Mucosa of gallbladder (tissue), 1 donor: ENCODE measurements at regions not wholly inside any gene's neighbourhood (a gene's known extent, or its start where the extent isn't known, plus 50 kb on each side); places are given as distances from the start of the nearest gene placed in this dataset.

Source experiments
- DNase-seq: peaks from one replicate; pipeline ENCODE4 v3.0.0-alpha.2; 2020; ENCODE audit warnings: low spot score
- donor health status: DM: no; HTN: no; CAD: no.

DNA sequence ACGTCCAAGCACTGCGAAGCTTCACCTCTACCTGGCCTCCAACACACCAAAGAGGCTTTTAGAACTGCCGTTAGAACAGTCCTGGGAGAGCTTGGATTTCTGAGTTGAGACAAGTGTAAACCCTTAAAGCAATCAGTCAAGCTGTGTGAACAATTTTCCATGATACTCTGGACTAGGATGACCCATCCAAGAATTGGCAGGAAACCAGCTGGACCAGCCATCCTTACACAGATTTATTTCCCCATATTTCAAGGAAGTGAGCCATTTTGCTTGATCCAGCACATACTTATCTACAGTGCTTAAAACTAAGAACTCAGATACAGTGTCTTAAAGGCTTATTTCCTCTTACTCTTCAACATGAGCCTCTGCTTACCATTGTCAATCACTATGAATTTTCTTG is 340.7 kb upstream of the HS3ST1 start:
- no peak for DNase-seq

DNA sequence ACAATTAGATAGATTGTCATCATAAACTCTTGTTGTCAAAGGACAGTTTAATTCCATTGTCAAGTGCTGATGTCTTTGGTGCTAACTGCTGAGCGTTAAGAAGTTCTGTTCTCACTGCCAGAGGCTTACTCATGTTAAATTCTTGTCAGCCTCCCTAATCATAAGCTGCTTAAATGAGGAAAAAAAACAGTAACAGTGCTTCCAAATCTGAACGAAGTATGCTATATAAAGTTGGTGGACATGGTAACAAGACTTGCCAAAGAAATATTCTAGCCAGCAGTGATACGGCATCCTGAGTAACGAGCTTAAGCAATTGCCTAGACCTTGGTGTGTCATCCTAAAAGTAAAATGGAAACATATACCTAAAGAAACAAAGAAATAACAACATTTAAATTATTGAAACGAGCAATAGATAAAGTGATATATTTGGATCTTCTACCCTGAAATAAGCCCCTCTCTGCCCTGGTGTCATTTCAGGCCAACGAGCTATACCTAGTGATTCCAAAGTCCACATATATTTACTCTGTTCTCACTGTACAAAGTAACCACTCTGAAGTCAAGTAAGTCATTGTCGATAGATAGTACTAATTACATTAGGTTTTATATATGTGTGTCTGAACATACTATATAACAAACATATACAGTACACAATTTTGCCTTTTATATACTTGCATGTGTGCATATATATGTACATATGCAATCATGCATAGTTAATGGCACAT is 339.7 kb upstream of the HS3ST1 start:
- DNase-seq = no peak

DNA sequence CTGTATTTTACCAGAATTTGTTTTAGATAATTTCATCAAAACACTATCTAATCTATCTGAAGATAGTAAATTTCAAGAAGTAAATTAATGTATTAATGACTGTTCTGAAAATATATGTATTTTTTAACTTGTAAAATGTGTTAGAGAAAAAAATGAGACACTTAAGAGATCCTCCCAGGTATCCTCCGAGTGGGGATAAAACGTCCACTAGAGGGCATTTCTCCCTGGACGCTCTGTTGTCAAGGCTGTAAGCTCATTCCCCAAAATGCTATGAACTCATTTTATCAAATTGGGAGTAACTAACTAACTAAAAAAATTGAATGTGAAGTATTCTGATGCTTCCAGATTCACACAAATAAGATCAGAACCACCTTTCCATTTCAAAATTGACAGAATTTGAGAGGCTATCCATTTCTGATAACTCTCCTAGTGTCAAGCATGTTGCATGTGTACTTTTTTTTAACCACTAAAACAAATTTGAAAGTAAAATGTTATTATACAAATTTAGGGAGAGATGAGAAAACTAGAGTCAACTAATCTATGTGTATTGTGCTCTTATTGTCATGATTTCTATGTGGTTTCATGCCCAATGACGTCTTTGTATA is 337.3 kb upstream of the HS3ST1 start:
- DNase-seq = no peak

DNA sequence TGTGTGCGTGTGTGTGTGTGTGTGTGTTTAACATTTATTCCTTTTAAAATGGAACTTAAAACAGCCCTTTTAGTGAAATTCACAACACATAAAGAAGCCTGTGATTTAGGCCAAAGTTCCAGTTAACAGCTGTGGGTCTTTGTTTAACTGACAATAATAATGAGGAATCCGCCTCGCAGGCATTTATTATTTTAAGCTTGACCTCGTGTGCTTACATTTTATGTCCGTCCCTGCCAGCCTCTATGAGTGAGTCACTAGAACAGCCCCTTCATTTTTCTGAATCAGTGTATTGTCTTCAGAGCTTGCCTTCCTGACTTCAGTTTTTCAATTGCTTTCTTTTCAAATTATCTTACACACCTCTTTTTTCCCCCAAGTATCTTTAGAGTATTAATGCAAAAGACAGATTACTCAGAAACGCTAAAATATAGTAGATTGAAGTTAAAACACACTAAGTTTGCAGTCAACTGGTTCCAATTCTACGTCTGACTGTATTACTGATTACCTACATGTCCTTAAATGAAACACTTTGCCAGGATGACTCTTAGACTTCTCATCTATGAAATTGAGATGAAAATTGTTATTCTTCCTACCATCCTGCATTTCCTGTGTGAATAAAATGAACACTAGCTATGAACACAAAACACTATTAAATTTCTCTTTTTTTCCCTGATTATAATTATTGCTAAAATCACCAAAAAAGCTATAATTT is 319.6 kb upstream of the HS3ST1 start:
- no peak for DNase-seq

DNA sequence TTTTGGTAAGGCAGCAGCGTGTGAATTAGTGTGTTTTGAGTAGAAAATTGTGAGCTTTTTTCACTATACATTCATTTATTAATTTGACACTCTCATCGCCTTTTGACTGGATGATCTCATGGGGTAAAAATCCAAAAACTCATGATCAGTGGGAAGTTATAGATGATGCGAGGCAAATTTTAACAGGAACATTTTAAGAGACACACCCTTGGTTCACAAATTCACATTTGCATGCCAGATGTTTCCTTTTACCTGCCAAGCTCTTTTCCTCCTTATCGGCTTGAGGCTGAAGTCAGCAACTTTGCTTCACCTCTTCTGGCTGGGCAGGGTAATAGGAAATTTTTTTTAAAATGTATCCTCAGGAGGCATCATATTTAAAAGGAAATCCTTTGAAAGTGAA is 318.0 kb upstream of the HS3ST1 start:
- no peak for DNase-seq

DNA sequence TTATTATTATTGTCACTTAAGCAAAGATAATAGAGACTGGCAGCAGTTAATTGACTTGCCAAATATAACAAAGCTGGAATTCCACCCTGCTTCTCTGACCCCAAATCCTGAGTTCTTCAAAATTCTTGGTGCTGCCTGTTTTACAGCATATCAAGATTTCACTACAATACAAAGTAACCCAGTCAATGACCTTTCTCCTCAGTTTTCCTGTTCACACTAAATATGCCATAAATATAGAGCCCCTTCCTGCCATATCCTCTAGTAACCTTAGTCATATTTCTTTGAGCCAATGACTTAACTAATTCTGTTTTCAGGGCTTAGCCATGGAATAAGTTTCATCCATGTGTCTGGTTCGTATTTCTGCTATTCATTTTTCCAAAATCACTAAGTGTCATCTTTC is 315.3 kb upstream of the HS3ST1 start:
- DNase-seq = no peak

DNA sequence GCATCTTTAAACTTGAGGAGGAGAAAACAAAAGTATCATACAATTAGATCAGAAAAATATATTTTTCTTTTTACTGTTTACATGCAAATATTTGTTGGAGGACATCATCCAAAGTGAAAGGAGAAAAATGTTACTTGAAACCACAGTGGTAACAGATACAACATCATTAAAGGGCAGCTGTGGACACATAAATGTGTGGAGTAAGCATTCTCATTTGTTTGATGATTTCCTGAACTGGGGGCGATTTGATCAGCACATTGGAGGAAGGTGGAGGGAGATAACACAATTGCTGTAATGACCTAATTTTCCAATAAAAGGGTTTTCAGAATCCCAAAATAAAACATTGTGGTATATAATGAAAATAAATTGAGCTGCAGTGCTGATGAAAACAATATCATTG is 314.5 kb upstream of the HS3ST1 start:
- no peak for DNase-seq

DNA sequence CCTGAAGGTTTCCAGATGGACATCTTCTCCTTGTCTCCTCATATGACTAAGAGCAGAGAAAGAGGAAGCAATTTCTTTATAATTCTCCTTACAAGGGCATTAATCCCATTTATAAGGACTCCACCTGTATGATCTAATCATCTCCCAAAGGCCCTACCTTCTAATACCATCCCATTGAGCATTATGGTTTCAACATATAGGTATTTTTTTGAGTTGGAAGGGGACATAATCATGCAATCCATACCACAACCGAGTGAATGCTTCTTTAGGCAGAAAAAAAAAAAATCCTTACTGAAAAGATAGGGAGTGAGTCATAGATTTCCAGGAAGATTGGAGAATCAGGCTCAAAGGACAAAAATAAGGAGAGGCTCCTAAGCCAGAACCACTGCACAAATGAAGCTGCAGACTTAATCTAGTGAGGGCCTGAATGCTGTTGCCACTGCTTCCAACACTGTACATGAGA is 312.5 kb upstream of the HS3ST1 start:
- no peak for DNase-seq

DNA sequence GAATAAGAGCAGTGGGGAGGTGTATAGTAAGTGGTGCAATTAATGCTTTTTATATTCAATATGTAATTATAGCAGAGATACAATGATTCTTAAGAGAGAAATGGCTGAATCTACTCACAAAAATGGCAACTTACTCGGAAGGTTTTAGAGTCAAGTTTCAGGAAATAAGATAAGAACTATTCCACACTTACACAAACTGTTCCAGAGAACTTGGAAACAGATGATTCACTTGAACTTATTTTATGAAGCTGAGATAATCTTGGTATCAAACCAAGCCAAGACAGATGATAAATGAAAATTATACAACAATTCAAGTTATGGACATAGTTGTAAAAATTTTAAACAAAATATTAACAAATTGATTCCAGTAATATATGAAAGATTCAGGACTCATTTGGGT is 311.3 kb upstream of the HS3ST1 start:
- no peak for DNase-seq

DNA sequence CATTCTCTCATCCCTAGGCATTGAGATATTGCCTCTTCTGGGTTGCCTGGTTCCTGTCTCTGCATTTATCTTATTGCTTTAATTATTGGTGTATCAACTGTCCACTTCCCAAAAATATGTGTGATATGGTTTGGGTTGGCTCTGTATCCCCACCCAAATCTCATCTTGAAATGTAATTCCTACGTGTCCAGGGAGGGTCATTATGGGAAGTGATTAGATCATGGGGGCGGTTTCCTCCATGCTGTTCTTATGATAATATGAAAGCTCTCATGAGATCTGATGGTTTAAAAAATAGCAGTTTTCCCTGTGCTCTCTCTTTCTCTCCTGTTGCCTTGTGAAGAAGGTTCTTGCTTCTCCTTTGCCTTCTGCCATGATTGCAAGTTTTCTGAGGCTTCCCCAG is 308.3 kb upstream of the HS3ST1 start:
- no peak for DNase-seq

DNA sequence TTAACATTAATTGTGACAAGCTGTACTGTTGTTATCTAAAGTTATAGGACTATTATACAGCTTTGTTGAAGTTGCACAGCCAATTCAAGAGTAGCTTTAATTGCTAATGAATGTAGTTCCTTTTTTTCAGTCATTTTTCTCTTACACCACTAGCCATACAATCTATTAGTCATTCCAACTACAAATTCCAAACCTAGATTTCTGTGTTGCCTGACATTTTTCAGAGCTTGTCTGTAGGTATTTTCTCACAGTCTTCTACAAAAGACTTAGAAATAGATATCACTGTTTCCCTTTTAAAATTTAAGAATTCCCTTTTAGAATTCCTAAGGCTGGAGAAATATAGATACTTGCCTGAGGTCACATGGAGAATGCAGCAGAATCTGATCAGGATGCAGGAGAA is 307.0 kb upstream of the HS3ST1 start:
- no peak for DNase-seq

DNA sequence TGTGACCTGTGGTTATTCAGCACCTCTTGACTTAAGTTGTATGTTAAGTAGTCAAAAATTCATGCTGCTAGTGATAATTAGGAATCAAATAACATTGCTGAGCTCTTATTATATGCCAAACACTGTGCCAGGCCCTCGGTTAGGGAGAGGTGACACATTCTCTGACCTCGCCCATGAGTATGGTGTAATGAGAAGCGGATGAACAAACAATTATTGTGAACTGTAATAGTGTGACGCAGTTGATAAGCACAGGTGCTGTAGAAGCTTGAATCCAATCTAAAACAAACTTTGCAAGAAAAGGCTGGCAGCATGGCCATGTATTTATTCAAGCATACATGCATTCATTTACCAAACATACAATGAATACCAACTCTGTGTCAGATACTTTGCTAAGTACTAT is 303.5 kb upstream of the HS3ST1 start:
- no peak for DNase-seq

DNA sequence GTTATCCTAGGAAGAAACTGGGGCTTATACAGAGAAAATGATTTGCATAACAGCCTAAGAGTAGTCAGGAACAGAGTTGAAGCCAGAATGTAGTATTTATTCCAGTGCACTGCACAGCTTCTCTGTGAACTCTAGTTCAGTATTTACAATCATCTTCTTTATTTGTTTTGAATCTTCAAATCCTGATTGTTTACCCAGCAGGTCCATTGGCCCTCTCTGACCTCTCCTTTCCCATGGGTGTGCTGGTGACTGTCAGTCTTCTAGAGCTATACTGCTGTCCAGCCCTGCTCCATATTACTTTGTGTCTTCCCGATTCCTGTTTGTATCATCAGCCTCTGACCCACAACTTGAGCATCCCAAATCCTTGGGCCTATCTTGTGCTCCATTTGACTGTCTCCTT is 301.9 kb upstream of the HS3ST1 start:
- no peak for DNase-seq

DNA sequence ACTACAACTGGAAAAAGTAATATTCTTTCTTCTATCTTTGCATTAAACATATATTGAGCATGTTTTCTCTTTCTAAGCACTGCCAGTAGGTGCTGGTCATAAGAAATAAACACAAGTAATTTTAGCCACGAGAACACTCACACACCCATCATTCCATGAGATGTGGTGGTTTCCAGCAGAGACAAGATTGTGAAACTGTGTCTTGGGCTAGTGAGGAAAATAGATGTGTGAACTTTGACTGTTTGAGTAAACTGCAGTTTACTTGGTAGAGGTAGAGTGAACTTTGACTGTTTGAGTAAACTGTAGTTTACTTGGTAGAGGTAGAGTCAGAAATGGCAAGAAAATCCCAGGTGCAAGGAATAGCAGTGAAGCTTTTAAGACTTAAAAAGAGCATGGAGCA is 300.9 kb upstream of the HS3ST1 start:
- no peak for DNase-seq

DNA sequence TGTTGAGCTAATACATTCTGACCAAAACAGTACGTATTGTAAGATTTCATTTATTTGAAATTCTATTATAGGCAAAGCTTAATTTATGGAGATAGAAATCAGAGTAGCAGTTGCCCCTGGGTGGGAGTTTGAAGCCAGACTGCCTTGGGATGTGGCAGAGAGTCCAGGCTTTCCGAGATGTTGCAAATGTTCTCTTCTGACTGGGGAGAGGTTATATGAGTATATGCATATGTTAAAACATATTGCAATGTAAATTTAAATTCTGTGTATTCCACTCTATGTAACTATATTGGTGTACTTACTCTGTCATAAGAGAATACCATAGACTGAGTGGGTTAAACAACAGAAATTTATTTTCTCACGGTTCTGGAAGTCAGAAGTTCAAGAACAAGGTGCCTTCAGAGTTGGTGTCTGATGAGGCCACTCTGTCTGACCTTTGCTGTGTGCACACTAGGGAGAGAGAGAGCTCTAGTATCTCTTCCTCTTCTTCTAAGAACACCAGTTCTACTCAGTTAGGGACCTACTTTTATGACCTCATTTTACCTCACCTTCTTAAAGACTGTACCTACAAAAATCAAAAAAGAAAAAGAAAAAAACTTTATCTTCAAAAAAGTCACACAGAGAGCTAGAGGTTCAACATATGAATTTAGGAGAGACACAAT is 299.3 kb upstream of the HS3ST1 start:
- no peak for DNase-seq

DNA sequence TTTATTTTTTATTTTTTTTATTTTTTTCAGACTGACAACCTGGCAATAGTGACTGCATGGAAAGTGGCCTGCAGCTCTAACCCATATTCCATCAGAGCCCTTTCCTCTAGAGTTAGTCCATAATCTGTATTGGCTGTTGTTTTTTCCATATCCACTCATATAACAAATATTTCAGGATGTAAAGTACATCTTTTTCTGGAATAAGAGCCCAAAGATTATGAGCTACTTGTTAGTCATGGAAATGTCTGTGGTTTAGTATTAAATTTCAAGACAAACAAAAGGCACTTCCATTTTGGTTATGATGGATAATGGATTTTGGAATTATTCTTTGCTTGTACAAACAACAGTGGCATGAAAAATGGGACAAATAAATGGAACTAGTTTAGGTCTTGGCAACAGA is 296.0 kb upstream of the HS3ST1 start:
- no peak for DNase-seq

DNA sequence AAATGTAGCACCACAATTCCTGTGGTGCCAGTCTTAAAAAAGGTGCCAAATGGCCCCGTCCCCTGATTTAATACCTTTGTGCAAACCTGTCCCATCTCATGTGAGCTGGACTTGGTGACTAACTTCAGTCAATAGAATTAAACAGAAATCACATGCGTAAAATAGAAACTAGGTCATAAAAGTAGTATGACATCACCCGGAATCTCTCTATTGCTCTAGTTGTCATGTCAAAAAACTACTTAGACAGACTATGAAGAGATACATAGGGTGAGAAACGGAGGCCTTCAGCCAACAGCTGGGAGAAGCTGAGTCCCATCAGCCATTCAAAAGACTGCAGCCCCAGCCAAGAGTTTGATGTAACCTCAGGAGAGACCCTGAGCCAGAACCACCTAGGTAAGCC is 293.5 kb upstream of the HS3ST1 start:
- no peak for DNase-seq

DNA sequence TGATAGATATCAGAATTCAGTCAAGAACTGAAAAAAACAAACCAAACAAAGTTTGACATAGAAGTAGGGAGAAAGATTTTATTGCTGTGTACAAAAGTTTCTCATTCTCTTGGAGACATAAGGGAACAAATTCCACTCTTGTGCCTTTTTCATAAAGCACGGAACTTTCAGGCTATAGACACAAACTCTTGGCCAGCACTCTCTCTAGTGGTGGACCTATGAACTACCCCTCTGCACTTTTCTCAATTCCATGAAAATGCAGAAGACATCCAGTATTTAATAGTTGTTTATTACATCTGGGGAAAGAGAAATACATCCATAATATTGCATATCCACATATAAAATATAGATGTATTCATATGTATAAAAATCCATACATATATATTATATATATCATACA is 291.6 kb upstream of the HS3ST1 start:
- peak; percentile 29 for DNase-seq

DNA sequence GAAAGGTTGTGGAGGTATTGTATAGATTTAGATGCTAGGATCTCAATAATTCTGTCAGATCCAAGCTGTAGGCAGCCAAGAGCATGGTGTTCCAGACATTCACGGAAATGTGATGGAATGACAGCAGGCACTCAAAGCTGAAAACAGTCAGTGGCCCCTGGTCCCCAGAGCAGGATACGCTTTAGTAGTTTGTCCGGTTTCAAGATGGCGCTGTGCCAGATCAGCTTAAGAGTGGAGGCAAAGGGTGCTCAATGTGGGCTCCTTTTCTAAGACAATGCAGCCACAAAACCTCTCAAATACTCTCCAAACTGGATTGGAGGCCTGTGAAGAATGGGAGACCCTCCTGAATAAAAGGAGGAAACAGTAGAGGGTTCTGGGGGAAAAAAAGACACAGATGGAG is 291.2 kb upstream of the HS3ST1 start:
- DNase-seq = peak; percentile 44

DNA sequence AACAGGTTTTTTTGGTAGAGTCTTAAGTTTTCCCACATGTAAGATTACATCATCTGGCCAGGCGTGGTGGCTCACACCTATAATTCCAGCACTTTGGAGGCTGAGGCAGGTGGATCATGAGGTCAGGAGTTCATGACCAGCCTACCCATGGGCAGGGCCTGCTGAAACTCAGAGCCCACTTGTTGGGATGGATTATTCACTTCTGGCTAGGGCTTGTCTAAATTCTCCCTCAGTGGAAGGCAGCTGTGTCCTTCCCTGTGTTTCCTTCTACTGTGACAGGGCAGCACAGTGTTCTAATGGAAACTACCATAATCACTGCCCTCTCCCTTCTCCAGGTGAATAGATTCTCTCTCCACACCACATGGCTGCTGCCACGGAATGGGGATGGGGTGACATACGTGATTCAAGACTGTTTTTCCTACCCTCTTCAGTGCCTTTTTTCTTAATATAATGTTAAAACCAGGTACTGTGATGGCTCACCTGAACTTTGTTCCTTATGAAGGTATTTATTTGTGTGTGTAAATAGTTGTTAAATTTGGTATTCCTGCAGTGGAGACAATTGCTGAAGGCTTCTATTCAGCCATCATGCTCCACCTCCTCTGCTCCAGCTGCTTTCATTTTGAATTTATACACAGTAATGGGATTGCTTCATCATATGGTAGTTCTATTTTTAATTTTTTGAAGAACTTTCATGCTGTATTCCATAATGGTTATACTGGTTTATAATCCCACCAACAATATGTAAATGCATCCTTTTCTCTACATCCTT is 287.2 kb upstream of the HS3ST1 start:
- no peak for DNase-seq

DNA sequence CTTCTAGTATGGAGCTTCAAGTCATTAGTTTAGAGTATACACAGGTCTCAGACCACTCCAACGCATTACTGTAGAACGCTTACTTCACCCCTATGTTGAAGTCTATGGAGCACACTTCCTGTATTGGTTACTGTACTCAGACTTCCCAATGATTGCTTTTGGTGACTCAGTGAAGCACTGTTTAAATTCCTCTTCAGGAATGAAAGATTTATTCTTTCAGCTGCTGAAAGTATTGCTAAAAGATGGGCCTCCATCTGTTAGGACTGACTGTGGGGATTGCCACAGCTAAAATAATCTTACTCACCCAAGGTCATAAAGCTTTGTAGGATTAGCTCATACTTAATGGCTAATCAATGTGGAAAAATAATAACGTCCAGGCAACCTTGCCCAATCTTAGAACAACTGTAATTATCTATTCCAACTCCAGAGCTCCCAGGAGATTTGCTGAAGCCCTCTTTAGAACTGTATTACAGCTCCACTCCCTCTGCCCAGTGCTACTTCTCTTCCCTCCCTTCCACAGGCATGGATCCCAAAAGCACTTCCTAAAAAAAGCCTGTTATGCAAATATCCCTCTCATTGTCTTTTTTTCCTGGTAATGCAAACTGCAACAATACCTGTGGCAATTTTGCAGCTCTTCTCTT is 281.9 kb upstream of the HS3ST1 start:
- DNase-seq = no peak
